Activated T-cell treated with anti-CD3 and anti-CD28 coated beads for 1 hour (primary cell): ENCODE measurements at regions not wholly inside any gene's neighbourhood (a gene's known extent, or its start where the extent isn't known, plus 50 kb on each side); places are given as distances from the start of the nearest gene placed in this dataset.

Source experiments
- DNase-seq: peaks from one replicate; pipeline ENCODE4 v3.0.0-alpha.2; 2020; ENCODE audit warnings: low read depth

DNA sequence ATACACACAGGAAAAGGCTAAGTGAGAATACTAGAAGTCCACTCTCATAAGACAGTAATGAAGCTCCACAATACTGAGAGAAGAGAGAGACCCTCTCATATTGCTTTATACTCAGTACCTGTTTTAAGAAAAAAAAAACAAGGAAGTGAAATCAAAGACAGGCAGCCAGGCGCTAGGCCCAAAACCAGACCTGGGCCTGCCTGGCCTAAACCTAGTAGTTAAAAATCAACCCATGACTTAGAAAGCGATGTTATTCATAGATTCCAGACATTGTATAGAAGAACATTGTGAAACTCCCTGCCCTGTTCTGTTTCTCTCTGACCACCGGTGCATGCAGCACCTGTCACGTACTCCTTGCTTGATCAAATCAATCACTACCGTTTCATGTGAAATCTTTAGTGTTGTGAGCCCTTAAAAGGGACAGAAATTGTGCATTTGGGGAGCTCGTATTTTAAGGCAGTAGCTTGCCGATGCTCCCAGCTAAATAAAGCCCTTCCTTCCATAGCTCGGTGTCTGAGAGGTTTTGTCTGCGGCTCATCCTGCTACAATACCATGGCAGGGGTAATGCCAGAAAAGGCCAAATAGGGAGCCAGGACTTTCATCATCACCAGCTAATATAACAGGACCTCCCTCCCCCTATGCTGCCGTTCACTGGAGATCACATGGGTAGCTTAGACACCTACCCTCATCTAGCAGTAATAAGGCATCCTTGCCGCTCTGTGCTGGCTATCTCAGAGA is 1294.1 kb downstream of the NSUN3 start:
- no peak for DNase-seq

DNA sequence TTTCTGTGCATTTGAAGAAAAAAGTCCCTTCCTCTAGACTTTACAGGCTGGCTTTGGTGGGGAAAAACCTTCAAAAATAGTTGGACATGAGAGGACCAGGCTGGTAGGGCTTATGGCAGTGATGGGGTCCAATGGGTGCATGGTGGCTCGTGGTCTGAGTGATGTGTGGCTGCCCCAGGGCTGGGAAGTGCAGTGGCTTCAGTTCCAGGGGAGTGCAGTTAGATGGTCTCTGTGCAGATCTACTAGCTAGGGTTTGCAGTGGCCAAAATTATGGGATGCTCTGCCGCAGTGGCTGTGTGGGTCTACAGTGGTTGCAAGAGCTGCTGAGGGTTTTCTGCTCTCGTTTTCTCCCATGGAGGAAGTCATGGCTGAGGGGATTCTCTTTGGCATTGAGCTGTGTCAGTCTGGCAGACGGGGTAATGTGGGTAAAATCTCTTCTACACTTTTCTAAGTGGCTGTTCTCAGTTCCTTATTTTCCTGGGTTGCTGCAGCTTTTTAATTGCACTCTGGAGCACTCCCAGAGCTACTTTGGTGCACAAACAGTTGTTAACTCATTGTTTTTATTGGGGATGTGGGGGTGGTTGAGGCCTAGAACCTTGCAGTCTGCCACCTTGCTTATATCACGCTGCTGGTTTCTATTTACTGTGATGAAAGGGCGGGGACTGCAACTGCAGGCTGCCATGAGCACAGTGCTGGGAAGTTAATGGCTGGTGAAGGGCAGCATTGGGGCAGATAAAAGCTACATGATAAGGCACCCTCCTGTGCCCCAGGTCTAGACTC is 1324.6 kb downstream of the NSUN3 start:
- no peak for DNase-seq

DNA sequence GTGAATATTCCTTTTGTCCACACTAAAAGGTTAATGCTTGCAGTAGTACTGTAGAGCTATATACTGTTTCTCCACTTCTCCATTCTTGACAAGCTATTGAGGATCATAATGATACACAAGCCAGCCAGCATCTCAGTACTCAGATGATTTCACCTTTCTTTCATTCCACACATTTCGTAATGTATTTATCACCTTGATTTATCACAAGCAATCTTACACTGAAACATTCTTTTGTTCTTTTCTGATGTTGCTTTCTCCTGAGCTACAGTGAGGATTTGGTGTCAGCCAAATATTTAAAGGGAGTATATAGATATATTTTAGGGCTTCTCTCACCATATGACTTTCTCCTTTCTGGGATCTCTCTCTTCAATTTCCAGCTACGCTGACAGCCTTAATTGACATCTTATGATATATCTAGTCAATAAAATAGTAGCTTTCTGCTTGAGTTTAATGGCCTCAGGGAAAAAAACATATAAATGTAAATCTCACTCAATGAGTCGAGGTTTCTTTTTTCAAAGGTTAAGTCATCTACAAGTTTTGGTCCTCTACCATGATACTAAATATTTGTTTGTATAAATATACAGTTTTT is 1327.0 kb downstream of the NSUN3 start:
- no peak for DNase-seq

DNA sequence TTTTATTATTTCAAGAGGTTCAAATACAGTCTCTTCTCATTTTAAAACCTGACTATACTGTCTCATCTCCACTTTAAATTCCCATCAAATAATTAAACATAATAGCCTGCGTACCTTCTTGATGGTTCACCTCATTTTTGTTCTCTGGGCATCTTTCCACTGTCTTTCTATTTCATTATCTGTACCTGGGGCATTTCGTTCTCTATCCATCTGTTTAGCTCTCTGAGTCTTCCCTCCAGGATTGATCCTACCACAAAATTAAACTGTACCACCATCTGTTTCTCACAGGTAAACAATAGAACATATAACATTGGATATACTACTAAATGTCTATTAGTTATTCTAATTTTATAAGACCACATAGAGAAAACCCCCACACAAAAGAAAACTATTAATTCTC is 1331.4 kb downstream of the NSUN3 start:
- DNase-seq: no peak

GRCh38 chr3:95399585-95399984 is 1336.7 kb downstream of the NSUN3 start:
- no peak for DNase-seq

GRCh38 chr3:95401693-95402092 is 1338.8 kb downstream of the NSUN3 start:
- DNase-seq: no peak

DNA sequence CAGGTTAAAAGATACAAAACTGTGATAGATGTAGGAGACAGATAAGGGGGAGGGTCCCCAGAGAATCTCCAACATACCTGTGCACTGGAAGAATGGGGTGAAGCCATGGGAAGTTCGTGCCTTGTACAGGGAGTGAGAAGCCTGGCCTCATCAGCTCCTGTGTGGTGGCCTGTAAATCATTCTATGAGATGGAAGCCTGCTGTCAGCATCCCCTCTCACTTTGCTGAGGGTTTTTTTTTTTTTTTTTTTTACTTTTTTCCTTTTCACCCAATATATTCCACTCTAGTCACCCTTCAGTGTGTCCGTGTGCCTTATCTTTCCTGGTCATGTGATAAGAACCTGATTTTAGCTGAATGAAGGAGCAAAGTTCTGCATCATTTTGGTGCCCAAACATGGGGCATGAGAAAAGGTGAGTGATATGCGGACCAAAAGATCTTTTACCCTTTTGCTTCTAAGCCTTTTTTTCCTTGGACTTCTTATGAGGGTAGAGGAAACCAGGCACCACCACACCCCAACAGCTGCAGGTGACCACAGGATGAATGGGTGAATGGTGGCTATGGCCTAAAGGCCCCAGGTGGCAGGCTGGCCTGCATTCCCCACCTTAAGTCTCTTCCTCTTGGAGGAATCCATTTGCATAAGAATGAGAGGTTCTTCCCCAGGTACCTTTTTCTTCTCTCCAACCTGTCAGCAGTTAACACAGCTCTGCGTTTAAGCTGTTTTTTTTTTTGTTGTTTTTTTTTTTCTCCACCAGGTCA is 1345.0 kb downstream of the NSUN3 start:
- DNase-seq: no peak

- no peak for DNase-seq
These were observed 1345.6 kb downstream of the NSUN3 start for GRCh38 chr3:95408464-95408862.

GRCh38 chr3:95418251-95418650 is 1355.4 kb downstream of the NSUN3 start:
- DNase-seq: no peak

DNA sequence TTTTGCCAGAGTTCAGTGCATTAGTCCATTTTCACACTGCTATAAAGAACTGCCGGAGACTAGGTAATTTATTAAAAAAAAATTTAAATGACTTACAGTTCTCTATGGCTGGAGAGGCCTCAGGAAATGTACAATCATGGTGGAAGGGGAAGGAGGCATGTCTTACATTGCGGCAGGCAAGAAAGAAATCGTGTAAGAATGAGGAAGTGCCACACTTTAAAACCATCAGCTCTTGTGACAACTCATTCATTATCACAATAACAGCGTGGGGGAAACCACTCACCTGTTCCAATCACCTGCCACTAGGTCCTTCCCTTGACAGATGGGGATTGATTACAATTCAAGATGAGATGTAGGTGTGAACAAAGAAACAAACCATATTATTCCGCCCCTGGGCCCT is 1361.4 kb downstream of the NSUN3 start:
- DNase-seq: no peak

DNA sequence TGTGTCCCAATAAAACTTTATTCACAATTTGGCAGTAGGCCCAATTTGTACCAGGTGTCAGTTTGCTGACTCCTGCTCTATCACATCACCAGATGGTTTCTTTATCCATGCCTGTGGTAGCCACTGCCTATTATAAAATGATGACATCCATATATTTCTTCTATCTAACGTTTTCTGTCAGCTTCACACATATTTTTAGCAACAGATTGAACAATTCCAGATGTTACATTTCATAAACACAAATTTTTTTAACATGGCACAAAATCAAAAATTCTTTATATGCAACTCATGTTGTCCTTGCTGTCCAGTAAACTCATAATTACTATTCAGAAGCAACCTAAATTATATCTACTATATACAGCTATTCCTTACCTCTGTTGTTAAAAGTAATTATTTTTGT is 1371.6 kb downstream of the NSUN3 start:
- DNase-seq: no peak

- DNase-seq: no peak
These were observed 1374.5 kb downstream of the NSUN3 start for GRCh38 chr3:95437409-95437808.

GRCh38 chr3:95438274-95438673 is 1375.4 kb downstream of the NSUN3 start:
- DNase-seq: no peak

DNA sequence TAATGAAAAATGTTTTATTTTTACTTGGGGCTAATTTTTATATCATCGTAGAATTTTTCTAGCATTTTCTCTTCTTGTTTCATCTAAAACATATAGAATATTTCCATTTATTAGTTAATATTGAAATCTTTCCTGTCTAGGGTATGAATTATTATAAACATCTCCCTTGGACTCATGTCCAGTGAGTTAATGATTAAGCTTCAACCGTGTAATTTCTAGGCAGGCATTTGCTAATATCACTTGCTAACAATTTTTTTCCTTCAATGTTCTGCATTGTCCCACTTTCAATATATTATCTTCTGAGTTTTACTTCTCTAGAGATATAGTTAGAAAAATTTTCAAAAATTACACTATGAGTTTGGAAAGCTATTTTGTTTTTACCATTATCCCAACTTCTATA is 1371.6 kb upstream of the EPHA6 start:
- no peak for DNase-seq

GRCh38 chr3:95449841-95450240 is 1364.6 kb upstream of the EPHA6 start:
- DNase-seq: no peak

GRCh38 chr3:95453242-95453641 is 1361.2 kb upstream of the EPHA6 start:
- DNase-seq: no peak

DNA sequence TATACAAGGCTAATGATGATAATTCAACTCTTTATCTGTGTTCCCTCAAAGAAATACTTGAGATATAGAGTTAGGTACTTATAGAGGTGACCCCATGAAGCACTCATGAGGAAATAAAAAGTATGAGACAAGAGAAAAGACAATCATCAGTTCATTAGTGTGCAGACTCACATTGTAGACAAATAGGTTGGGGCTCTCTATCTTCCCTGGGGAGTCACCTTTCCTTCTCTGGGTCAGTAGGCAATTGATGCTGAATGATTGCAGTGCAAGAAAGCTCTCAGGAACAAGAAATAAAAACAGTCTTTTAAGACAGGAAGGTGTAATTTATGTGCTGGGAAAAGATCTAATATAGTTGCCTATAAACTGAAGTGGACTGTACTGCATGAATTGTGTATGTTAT is 1357.6 kb upstream of the EPHA6 start:
- DNase-seq: no peak

GRCh38 chr3:95459706-95460105 is 1354.7 kb upstream of the EPHA6 start:
- DNase-seq: no peak

- no peak for DNase-seq
These were observed 1354.1 kb upstream of the EPHA6 start for GRCh38 chr3:95460274-95460673.

GRCh38 chr3:95462161-95462560 is 1352.2 kb upstream of the EPHA6 start:
- DNase-seq: no peak

GRCh38 chr3:95464346-95464745 is 1350.0 kb upstream of the EPHA6 start:
- no peak for DNase-seq

GRCh38 chr3:95468331-95468730 is 1346.1 kb upstream of the EPHA6 start:
- no peak for DNase-seq

GRCh38 chr3:95474338-95474737 is 1340.1 kb upstream of the EPHA6 start:
- no peak for DNase-seq
